Anterior cingulate cortex (tissue), 58 donors: ENCODE measurements at regions not wholly inside any gene's neighbourhood (a gene's known extent, or its start where the extent isn't known, plus 50 kb on each side); places are given as distances from the start of the nearest gene placed in this dataset.
A peak's percentile ranks its signal among the peaks of the same experiment; 100 is the strongest.
"Not testable (repeated sequence)": the region's sequence is repeated elsewhere in the genome, so short reads cannot be mapped to it uniquely, and the experiment has no call there.

ENCODE experiments used
- DNase-seq, 58 donors: peaks; one replicate each; lab custom pipeline; 2025; lab: John Stamatoyannopoulos, UW

DNA sequence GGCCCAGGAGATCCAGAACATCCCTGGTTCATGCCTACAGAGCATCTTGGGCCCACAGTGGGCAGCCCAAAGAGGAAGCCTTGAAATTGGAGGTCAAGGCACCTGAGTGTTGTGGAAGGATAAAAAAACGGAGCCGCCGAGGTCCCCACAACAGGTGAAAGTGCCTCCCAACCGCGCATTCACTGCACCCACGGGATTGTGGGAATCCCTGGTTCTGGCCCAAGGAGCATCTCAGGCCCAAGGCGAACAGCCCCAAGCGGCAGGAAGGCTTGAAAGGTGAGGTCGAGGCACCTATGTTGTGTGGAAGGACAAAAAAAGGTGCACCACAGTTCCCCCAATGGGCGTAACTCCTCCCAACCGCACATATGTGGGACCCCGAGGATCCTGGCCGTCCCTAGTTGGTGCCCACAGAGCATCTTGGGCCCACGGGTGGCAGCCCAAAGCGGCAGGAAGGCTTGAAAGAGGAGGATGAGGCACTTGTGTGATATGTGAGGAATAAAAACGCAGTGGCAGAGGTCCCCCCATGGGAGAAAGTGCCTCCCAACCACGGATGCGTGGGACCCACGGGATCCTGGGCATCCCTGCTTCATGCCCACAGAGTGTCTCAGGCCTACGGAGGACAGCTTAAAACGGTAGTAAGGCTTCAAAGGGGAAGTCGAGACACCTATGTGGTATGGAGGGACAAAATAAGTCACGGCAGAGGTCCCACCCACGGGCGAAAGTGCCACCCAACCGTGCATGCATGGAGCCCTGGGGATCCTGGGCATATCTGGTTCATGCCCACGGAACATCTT is 583.9 kb downstream of the ALG10 start:
- DNase-seq: peak in 1 of 58 donors; percentile 0

DNA sequence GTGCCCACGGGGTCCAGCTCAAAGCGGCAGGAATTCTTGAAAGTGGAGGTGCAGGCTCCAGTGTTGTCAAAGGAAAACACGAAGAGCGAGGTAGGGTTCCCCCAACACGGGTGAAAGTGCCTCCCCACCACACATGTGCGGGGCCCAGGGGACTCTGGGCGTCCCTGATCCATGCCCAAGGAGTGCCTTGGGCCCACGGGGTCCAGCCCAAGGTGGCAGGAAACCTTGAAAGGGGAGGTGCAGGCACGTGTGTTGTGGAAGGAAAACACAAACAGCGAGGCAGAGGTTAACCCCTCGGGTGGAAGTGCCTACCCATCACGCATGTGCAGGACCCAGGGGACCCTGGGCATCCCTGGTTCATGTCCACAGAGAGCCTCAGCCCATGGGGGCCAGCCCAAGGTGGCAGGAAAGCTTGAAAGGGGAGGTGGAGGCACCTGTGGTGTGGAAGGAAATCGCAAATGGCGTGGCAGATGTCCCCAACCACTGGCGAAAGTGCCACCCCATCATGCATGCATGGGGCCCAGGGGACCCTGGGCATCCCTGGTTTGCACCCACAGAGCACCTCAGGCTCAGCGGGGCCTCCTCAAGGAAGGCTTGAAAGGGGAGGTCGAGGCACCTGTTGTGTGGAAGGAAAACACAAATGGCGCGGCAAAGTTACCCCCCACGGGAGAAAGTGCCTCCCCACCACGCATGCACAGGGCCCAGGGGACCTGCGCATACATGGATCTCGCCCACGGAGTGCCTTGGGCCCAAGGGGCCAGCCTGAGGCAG is 584.6 kb downstream of the ALG10 start:
- DNase-seq: peak in 1 of 58 donors; percentile 0

DNA sequence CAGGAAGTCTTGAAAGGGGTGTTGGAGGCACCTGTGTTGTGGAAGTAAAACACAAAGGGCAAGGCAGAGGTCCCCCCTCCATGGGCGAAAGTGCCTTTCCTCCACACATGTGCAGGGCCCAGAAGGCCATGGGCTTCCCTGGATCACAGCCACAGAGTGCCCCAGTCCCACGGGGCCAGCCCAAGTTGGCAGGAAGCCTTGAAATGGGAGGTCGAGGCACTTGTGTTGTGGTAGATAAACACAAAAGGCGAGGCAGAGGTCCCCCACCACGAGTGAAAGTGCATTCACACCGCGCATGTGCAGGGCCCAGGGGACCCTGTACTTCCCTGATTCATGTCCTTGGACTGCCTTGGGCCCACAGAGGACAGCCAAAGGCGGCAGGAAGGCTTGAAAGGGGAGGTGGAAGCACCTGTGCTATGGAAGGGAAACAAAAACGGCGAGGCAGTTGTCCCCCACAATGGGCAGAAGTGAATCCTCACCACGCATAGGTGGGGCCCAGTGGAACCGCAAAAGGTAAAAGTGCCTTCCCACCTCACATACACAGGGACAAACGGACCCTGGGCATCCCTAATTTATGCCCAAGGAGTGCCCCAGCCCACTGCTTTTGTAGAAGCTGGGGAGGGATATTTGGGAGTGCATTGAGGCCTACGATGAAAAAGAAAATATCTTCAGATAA is 585.4 kb downstream of the ALG10 start:
- DNase-seq: peak in 1 of 58 donors; percentile 0

DNA sequence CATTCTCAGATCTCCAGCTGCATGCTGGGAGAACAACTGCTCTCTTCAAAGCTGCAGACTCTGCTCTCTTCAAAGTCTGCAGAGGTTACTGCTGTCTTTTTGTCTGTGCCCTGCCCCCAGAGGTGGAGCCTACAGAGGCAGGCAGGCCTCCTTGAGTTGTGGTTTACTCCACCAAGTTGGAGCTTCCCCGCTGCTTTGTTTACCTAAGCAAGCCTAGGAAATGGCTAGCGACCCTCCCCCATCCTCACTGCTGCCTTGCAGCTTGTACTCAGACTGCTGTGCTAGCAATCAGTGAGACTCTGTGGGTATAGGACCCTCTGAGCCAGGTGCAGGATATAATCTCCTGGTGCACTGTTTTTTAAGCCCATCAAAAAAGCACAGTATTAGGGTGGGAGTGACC is 591.7 kb downstream of the ALG10 start:
- DNase-seq: not testable (repeated sequence)

DNA sequence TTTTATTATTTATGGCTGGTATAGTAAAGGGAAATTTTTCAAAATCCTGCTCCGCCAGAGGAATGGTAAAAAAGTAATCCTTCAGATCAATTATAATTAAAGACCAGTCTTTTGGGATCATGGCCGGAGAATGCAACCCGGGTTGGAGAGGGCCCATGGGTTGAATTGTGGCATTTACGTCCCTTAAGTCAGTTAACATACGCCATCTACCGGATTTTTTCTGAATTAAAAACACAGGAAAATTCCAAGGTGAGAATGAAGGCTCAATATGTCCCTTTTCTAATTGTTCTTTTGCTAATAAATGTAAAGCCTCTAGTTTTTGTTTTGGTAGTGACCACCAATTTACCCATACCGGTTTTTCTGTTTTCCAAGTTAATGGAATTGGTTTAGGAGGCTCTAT is 602.8 kb downstream of the ALG10 start:
- no peak for DNase-seq

DNA sequence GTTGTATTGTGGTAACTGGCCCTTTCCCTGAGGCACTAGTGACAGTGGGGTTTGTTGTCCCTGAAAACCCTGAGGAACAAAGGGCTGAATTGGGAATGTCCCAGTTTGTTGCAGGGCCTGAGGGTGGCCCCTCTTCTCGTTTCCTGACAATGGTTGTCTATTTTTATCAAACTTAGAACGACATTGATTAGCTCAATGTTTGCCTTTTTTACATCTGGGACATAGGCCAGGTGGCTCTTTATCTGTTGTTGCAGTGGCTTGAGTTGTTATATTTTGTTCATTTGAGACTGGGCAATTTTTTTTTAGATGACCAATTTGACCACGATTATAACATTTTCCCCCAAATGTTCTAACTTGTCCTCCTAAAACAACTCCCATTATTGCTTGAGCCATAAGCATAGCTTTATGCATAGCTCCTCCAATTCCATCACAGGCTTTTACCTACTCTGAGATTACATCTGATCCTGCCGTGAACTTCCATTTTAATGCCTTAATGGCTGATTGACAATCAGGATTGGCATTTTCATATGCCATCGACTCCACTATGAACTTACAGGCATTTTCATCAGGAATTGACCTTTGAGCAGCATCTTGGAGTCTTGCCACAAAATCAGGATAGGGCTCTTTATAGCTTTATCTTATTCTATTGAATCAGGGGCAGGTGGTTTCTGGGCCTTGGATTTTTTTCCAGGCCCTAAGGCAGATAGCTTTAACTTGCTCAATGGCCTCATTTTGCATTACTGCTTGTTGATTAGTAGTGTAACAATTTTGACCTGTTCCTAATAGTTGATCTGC is 604.3 kb downstream of the ALG10 start:
- DNase-seq: peak in 1 of 58 donors; percentile 0
